H9 (cell line): ENCODE measurements at regions not wholly inside any gene's neighbourhood (a gene's known extent, or its start where the extent isn't known, plus 50 kb on each side); places are given as distances from the start of the nearest gene placed in this dataset.

Source experiments
- DNase-seq: peaks from one replicate; pipeline ENCODE4 v3.0.0-alpha.2; 2017
- H2AFZ ChIP-seq: one replicate; pipeline ENCODE4 v1.6.1; 2013; ENCODE audit warnings: mild to moderate bottlenecking, low read length, control low read depth, moderate library complexity
- H2AK5ac ChIP-seq: 2 replicates; pipeline ENCODE4 v1.6.1; 2013; ENCODE audit warnings: low read length, control low read depth, mixed read lengths; ENCODE audit not compliant: insufficient read length
- H2BK120ac ChIP-seq: one replicate; pipeline ENCODE4 v1.6.1; 2013; ENCODE audit warnings: low read depth, mild to moderate bottlenecking, low read length, control low read depth, inconsistent platforms; ENCODE audit not compliant: poor library complexity, severe bottlenecking
- H2BK12ac ChIP-seq: 2 replicates; pipeline ENCODE4 v1.6.1; 2013; ENCODE audit warnings: low read length, control low read depth, mixed read lengths, low read depth; ENCODE audit not compliant: insufficient read length
- H2BK15ac ChIP-seq: 2 replicates; pipeline ENCODE4 v1.6.1; 2013; ENCODE audit warnings: low read depth, low read length, control low read depth
- H2BK20ac ChIP-seq: one replicate; pipeline ENCODE4 v1.6.1; 2013; ENCODE audit warnings: low read depth, mild to moderate bottlenecking, low read length, control low read depth, inconsistent platforms; ENCODE audit not compliant: poor library complexity, severe bottlenecking
- H2BK5ac ChIP-seq: 2 replicates; pipeline ENCODE4 v1.6.1; 2013; ENCODE audit warnings: low read length, control low read depth, mixed read lengths; ENCODE audit not compliant: insufficient read length
- H3K14ac ChIP-seq: 2 replicates; pipeline ENCODE4 v1.6.1; 2013; ENCODE audit warnings: low read length, control low read depth; ENCODE audit not compliant: insufficient read depth
- H3K18ac ChIP-seq: 2 replicates; pipeline ENCODE4 v1.6.1; 2013; ENCODE audit warnings: low read depth, mild to moderate bottlenecking, mixed read lengths, low read length, control low read depth; ENCODE audit not compliant: insufficient read length
- H3K23ac ChIP-seq: 2 replicates; pipeline ENCODE4 v1.6.1; 2013; ENCODE audit warnings: low read length, control low read depth, mixed read lengths, low read depth; ENCODE audit not compliant: insufficient read length
- H3K23me2 ChIP-seq: 2 replicates; pipeline ENCODE4 v1.6.1; 2013; ENCODE audit warnings: low read depth, mild to moderate bottlenecking, mixed read lengths, low read length, control low read depth; ENCODE audit not compliant: insufficient read length, poor library complexity, severe bottlenecking
- H3K27ac ChIP-seq: 2 replicates; pipeline ENCODE4 v1.5.1; 2013; ENCODE audit warnings: low read length, control low read depth, mixed read lengths, low read depth; ENCODE audit not compliant: insufficient read length
- H3K27me3 ChIP-seq: 2 replicates; pipeline ENCODE4 v1.6.1; 2013; ENCODE audit warnings: low read length, control low read depth, inconsistent platforms; ENCODE audit not compliant: insufficient read depth
- H3K4ac ChIP-seq: 2 replicates; pipeline ENCODE4 v1.6.1; 2013; ENCODE audit warnings: low read depth, mild to moderate bottlenecking, control low read depth, inconsistent platforms, low read length, moderate library complexity
- H3K4me1 ChIP-seq: 2 replicates; pipeline ENCODE4 v1.6.1; 2013; ENCODE audit warnings: low read length, control low read depth, inconsistent platforms; ENCODE audit not compliant: insufficient read depth
- H3K4me2 ChIP-seq: 2 replicates; pipeline ENCODE4 v1.6.1; 2013; ENCODE audit warnings: low read length, control low read depth, mixed read lengths; ENCODE audit not compliant: insufficient read length, insufficient read depth
- H3K56ac ChIP-seq: 2 replicates; pipeline ENCODE4 v1.6.1; 2013; ENCODE audit warnings: low read depth, mild to moderate bottlenecking, mixed read lengths, low read length, control low read depth; ENCODE audit not compliant: insufficient read length
- H3K79me1 ChIP-seq: 2 replicates; pipeline ENCODE4 v1.6.1; 2013; ENCODE audit warnings: low read depth, mild to moderate bottlenecking, moderate library complexity, low read length, control low read depth, inconsistent platforms; ENCODE audit not compliant: insufficient read depth, poor library complexity, severe bottlenecking
- H3K79me2 ChIP-seq: 2 replicates; pipeline ENCODE4 v1.6.1; 2013; ENCODE audit warnings: low read length, control low read depth, inconsistent platforms; ENCODE audit not compliant: insufficient read depth
- H3K9ac ChIP-seq: 2 replicates; pipeline ENCODE4 v1.6.1; 2013; ENCODE audit warnings: low read length, control low read depth, mixed read lengths; ENCODE audit not compliant: insufficient read length; ENCODE audit errors: extremely low read depth
- H3K9me3 ChIP-seq: one replicate; pipeline ENCODE4 v1.6.1; 2013; ENCODE audit warnings: low read depth, low read length, inconsistent platforms; ENCODE audit not compliant: control insufficient read depth
- H3T11ph ChIP-seq: one replicate; pipeline ENCODE4 v1.6.1; 2013; ENCODE audit warnings: mild to moderate bottlenecking, low read length, control low read depth, inconsistent platforms
- H4K20me1 ChIP-seq: one replicate; pipeline ENCODE4 v1.6.1; 2013; ENCODE audit not compliant: control insufficient read depth, insufficient read length, insufficient read depth
- H4K5ac ChIP-seq: 2 replicates; pipeline ENCODE4 v1.6.1; 2013; ENCODE audit warnings: low read depth, mild to moderate bottlenecking, mixed read lengths, low read length, control low read depth; ENCODE audit not compliant: insufficient read length
- H4K8ac ChIP-seq: replicated peaks from 2 replicates; pipeline ENCODE4 v1.6.1; 2013; ENCODE audit warnings: low read length, control low read depth, mixed read lengths, low read depth; ENCODE audit not compliant: insufficient read length
- H4K91ac ChIP-seq: 2 replicates; pipeline ENCODE4 v1.6.1; 2013; ENCODE audit warnings: low read depth, mild to moderate bottlenecking, moderate library complexity, mixed read lengths, low read length, control low read depth; ENCODE audit not compliant: insufficient read length
- H3K27ac Mint-ChIP-seq, 3 experiments: 2 replicates in 2 of 3; 3 replicates in 1 of 3; pipeline ENCODE4 v1.8.0; 2020 to 2021; ENCODE audit warnings: mixed read lengths in 3 of 3, mild to moderate bottlenecking in 1 of 3, moderate library complexity in 1 of 3
- H3K27me3 Mint-ChIP-seq: 2 replicates; pipeline ENCODE4 v1.8.0; 2021; ENCODE audit warnings: low read depth, mild to moderate bottlenecking, moderate library complexity, mixed read lengths
- H3K36me3 Mint-ChIP-seq, 3 experiments: 2 replicates in 2 of 3; 3 replicates in 1 of 3; pipeline ENCODE4 v1.8.0; 2020 to 2021; ENCODE audit warnings: low read depth in 3 of 3, mixed read lengths in 3 of 3; ENCODE audit not compliant: insufficient read depth in 1 of 3
- H3K4me1 Mint-ChIP-seq, 2 experiments: 2 replicates each; pipeline ENCODE4 v1.8.0; 2020; ENCODE audit warnings: mixed read lengths in 2 of 2
- H3K4me3 Mint-ChIP-seq, 2 experiments: 2 replicates in 1 of 2; 3 replicates in 1 of 2; pipeline ENCODE4 v1.8.0; 2020 to 2021; ENCODE audit warnings: mild to moderate bottlenecking in 2 of 2, mixed read lengths in 2 of 2, moderate library complexity in 1 of 2
- H3K9me3 Mint-ChIP-seq, 2 experiments: 2 replicates in 1 of 2; 3 replicates in 1 of 2; pipeline ENCODE4 v1.8.0; 2020; ENCODE audit warnings: mild to moderate bottlenecking in 2 of 2, mixed read lengths in 2 of 2, moderate library complexity in 1 of 2
- CTCF ChIP-seq: fragments of 200-600 bp; sonication (generic); conservative IDR thresholded peaks from 3 replicates; pipeline ENCODE4 v1.8.0; 2021; ENCODE audit warnings: antibody characterized with exemption, mild to moderate bottlenecking
- WGBS: extraction: QIAGEN DNeasy Blood & Tissue Kit; methylation state at CpG from one replicate; pipeline ENCODE4 v1.1.7; 2013; ENCODE audit warnings: missing lambda C conversion rate, low lambda C conversion rate, mixed read lengths; ENCODE audit not compliant: insufficient read length; ENCODE audit errors: extremely low coverage; 5-methylcytosine and 5-hydroxymethylcytosine counted together

- Histone ChIP-seq H2BK15ac (no peak overlapping the region), H3K4me2 (no peak overlapping the region), H2BK20ac (no peak overlapping the region), H3K4me1 (no peaks in the 10 kb centered on the region), H3K9me3 (no peaks in the 10 kb centered on the region), H4K5ac (no peak overlapping the region), H3K56ac (no peak overlapping the region), H2BK5ac (no peak overlapping the region), H2AK5ac (no peak overlapping the region), H3K4ac (no peak overlapping the region), H3K23ac (no peak overlapping the region), H2BK12ac (no peak overlapping the region), H3K27me3 (no peaks in the 10 kb centered on the region), H3T11ph (no peak overlapping the region), H3K23me2 (no peaks in the 10 kb centered on the region), H3K79me1 (no peaks in the 10 kb centered on the region), H2BK120ac (no peak overlapping the region), H3K18ac (no peak overlapping the region), H3K79me2 (no peaks in the 10 kb centered on the region), H3K9ac (no peak overlapping the region), H4K8ac (no peak overlapping the region), H3K27ac (no peak overlapping the region), H4K91ac (no peak overlapping the region), H2AFZ (no peak overlapping the region), H3K14ac (no peak overlapping the region), H4K20me1 (no peaks in the 10 kb centered on the region)
- no CpG with 5 or more reads among the region's 2 CpGs for WGBS
- DNase-seq: no peak
- Mint-ChIP-seq H3K27ac (peak overlapping the region in 1 of 3 experiments; percentile 71; a peak in 3 of 7 replicates), H3K9me3 (peaks cover 4 to 10% of the 10 kb centered on the region in 2 experiments; a peak in 3 of 5 replicates), H3K4me3 (no peak overlapping the region), H3K4me1 (peaks cover 5 to 8% of the 10 kb centered on the region in 2 experiments), H3K27me3 (no peaks in the 10 kb centered on the region), H3K36me3 (peaks cover 0 to 18% (median 0%) of the 10 kb centered on the region in 3 experiments; a peak in 5 of 7 replicates)
- no peak for TF ChIP-seq CTCF
Measured at GRCh38 chr7:81013083-81013817, 94.4 kb upstream of the SEMA3C start.
